ENCODE measurements at regions not wholly inside any gene's neighbourhood (a gene's known extent, or its start where the extent isn't known, plus 50 kb on each side); places are given as distances from the start of the nearest gene placed in this dataset.

DNA sequence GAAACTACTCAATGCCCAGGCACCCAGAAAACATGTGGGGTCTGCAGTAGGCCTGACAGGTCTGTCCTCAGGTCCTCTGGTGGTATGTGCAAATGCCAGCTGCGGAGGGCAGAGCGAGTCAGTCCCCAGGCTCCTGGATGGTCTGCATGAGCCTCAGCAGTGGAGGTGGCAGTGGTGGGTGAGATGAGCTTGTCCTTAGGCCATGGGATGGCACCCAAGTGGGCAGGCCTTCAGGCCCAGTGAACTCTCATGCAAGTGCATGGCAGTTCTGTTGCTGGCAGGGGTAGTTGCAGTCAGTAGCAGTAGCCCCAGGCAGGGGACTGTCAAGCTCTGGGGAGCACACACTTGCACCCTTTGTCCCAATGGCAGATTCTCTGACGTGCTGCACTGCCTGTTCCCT is 106.3 kb upstream of the ANXA10 start:
- TF ChIP-seq, protein P1, sequence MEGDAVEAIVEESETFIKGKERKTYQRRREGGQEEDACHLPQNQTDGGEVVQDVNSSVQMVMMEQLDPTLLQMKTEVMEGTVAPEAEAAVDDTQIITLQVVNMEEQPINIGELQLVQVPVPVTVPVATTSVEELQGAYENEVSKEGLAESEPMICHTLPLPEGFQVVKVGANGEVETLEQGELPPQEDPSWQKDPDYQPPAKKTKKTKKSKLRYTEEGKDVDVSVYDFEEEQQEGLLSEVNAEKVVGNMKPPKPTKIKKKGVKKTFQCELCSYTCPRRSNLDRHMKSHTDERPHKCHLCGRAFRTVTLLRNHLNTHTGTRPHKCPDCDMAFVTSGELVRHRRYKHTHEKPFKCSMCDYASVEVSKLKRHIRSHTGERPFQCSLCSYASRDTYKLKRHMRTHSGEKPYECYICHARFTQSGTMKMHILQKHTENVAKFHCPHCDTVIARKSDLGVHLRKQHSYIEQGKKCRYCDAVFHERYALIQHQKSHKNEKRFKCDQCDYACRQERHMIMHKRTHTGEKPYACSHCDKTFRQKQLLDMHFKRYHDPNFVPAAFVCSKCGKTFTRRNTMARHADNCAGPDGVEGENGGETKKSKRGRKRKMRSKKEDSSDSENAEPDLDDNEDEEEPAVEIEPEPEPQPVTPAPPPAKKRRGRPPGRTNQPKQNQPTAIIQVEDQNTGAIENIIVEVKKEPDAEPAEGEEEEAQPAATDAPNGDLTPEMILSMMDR (tag by site-specific recombination; IDR thresholded peaks at IDR 0.05), result no peak
- no peak for TF ChIP-seq ZNF10 (tag by site-specific recombination; IDR thresholded peaks at IDR 0.05)
- TF ChIP-seq ZNF292 (tag by site-specific recombination; IDR thresholded peaks at IDR 0.05; ENCODE audit: borderline replicate concordance, low read depth), result no peak
- TF ChIP-seq, protein P2, sequence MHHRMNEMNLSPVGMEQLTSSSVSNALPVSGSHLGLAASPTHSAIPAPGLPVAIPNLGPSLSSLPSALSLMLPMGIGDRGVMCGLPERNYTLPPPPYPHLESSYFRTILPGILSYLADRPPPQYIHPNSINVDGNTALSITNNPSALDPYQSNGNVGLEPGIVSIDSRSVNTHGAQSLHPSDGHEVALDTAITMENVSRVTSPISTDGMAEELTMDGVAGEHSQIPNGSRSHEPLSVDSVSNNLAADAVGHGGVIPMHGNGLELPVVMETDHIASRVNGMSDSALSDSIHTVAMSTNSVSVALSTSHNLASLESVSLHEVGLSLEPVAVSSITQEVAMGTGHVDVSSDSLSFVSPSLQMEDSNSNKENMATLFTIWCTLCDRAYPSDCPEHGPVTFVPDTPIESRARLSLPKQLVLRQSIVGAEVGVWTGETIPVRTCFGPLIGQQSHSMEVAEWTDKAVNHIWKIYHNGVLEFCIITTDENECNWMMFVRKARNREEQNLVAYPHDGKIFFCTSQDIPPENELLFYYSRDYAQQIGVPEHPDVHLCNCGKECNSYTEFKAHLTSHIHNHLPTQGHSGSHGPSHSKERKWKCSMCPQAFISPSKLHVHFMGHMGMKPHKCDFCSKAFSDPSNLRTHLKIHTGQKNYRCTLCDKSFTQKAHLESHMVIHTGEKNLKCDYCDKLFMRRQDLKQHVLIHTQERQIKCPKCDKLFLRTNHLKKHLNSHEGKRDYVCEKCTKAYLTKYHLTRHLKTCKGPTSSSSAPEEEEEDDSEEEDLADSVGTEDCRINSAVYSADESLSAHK (tag by site-specific recombination; IDR thresholded peaks at IDR 0.05), result no peak
- TF ChIP-seq, protein P3, sequence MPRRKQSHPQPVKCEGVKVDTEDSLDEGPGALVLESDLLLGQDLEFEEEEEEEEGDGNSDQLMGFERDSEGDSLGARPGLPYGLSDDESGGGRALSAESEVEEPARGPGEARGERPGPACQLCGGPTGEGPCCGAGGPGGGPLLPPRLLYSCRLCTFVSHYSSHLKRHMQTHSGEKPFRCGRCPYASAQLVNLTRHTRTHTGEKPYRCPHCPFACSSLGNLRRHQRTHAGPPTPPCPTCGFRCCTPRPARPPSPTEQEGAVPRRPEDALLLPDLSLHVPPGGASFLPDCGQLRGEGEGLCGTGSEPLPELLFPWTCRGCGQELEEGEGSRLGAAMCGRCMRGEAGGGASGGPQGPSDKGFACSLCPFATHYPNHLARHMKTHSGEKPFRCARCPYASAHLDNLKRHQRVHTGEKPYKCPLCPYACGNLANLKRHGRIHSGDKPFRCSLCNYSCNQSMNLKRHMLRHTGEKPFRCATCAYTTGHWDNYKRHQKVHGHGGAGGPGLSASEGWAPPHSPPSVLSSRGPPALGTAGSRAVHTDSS (tag by site-specific recombination; IDR thresholded peaks at IDR 0.05), result no peak
- no peak for TF ChIP-seq ZFHX2 (tag by site-specific recombination; conservative IDR thresholded peaks at IDR 0.05)
- no peak for TF ChIP-seq ZNF221 (tag by site-specific recombination; IDR thresholded peaks at IDR 0.05; ENCODE audit: borderline replicate concordance)
- TF ChIP-seq MYNN (tag by site-specific recombination; IDR thresholded peaks at IDR 0.05; ENCODE audit: borderline replicate concordance), result no peak
- no peak for TF ChIP-seq ZNF48 (tag by site-specific recombination; IDR thresholded peaks at IDR 0.05)
